T-cell (primary cell): ENCODE measurements at regions not wholly inside any gene's neighbourhood (a gene's known extent, or its start where the extent isn't known, plus 50 kb on each side); places are given as distances from the start of the nearest gene placed in this dataset.

Source experiments
- ATAC-seq, 4 experiments: fragments of 200-7000 bp in 3 of 4; fragments of 150-1000 bp in 1 of 4; cut with Tn5 transposase; replicated peaks in 1 of 4; 1 replicate in 3 of 4; 2 replicates in 1 of 4; pipeline ENCODE4 v1.10.0; 2021; ENCODE audit warnings: moderate library complexity in 3 of 4, mild to moderate bottlenecking in 2 of 4, moderate number of reproducible peaks in 1 of 4
- CTCF ChIA-PET, 2 donors: fragments of 300-600 bp; sonication (Branson Sonifier 250); formaldehyde crosslinking; loops; one replicate each; lab custom pipeline; 2022; ENCODE audit warnings: antibody characterized with exemption in 2 of 2; lab: Charles Lee
- POLR2A ChIA-PET, 2 donors: fragments of 300-600 bp; sonication (Branson Sonifier 250); formaldehyde crosslinking; loops; one replicate each; lab custom pipeline; 2022; ENCODE audit warnings: antibody characterized with exemption in 2 of 2; lab: Charles Lee
- DNase-seq, 35 experiments: peaks; one replicate each; pipeline versions ENCODE4 v3.0.0 to v3.0.0-alpha.2; 2013 to 2023
- H3K27ac ChIP-seq: one replicate; pipeline ENCODE4 v1.5.1; 2013; ENCODE audit warnings: low read length
- H3K27me3 ChIP-seq, 2 experiments: replicated peaks in 1 of 2; 1 replicate in 1 of 2; 2 replicates in 1 of 2; pipeline versions ENCODE4 v1.6.1 to v1.7.0; 2013; ENCODE audit warnings: low read length in 1 of 2, mixed read lengths in 1 of 2; ENCODE audit not compliant: control insufficient read depth in 2 of 2, insufficient read depth in 2 of 2; ENCODE audit errors: extremely low read depth in 1 of 2
- H3K36me3 ChIP-seq, 2 donors: 1 replicate in 1 of 2; 2 replicates in 1 of 2; pipeline versions ENCODE4 v1.6.1 to v1.7.0; 2013; ENCODE audit warnings: low read length in 1 of 2; ENCODE audit not compliant: control insufficient read depth in 2 of 2, insufficient read depth in 1 of 2; ENCODE audit errors: extremely low read depth in 1 of 2
- H3K4me1 ChIP-seq, 2 experiments: 1 replicate in 1 of 2; 2 replicates in 1 of 2; pipeline versions ENCODE4 v1.6.1 to v1.7.0; 2013; ENCODE audit warnings: low read length in 2 of 2, mixed read lengths in 1 of 2; ENCODE audit not compliant: insufficient read depth in 2 of 2, control insufficient read depth in 1 of 2; ENCODE audit errors: extremely low read depth in 1 of 2
- H3K4me3 ChIP-seq, 2 donors: 1 replicate in 1 of 2; 2 replicates in 1 of 2; pipeline versions ENCODE4 v1.5.1 to v1.7.0; 2013; ENCODE audit warnings: mild to moderate bottlenecking in 2 of 2, low read length in 1 of 2, moderate library complexity in 1 of 2; ENCODE audit not compliant: control insufficient read depth in 1 of 2; ENCODE audit errors: extremely low read depth in 1 of 2
- H3K9me3 ChIP-seq: 2 replicates; pipeline ENCODE4 v1.7.0; 2013
- H3K27ac Mint-ChIP-seq, 2 donors: one replicate each; pipeline ENCODE4 v1.8.0; 2020 to 2021; ENCODE audit warnings: mild to moderate bottlenecking in 2 of 2, mixed read lengths in 2 of 2
- H3K27me3 Mint-ChIP-seq, 2 donors: one replicate each; pipeline ENCODE4 v1.8.0; 2021 to 2022; ENCODE audit warnings: mixed read lengths in 2 of 2
- H3K36me3 Mint-ChIP-seq: one replicate; pipeline ENCODE4 v1.8.0; 2021; ENCODE audit warnings: mixed read lengths
- H3K4me1 Mint-ChIP-seq, 3 donors: one replicate each; pipeline ENCODE4 v1.8.0; 2020 to 2022; ENCODE audit warnings: mixed read lengths in 3 of 3, mild to moderate bottlenecking in 1 of 3
- H3K4me3 Mint-ChIP-seq, 3 donors: one replicate each; pipeline ENCODE4 v1.8.0; 2020 to 2022; ENCODE audit warnings: mild to moderate bottlenecking in 3 of 3, mixed read lengths in 3 of 3, moderate library complexity in 3 of 3
- H3K9me3 Mint-ChIP-seq, 3 donors: one replicate each; pipeline ENCODE4 v1.8.0; 2020 to 2022; ENCODE audit warnings: mixed read lengths in 3 of 3
- WGBS: methylation state at CpG from one replicate; pipeline ENCODE4 v1.1.5; 2013; ENCODE audit warnings: missing lambda C conversion rate; ENCODE audit not compliant: insufficient coverage; 5-methylcytosine and 5-hydroxymethylcytosine counted together

- no peaks in the 10 kb centered on the region for H3K36me3 Mint-ChIP-seq
- POLR2A ChIA-PET: no interaction called here
- DNase-seq (no peak), ATAC-seq (no peak)
- Histone ChIP-seq H3K27me3 (no peaks in the 10 kb centered on the region), H3K27ac (no peak overlapping the region), H3K36me3 (no peaks in the 10 kb centered on the region), H3K4me3 (no peak overlapping the region), H3K4me1 (no peaks in the 10 kb centered on the region), H3K9me3 (no peaks in the 10 kb centered on the region)
- H3K4me3 Mint-ChIP-seq: no peak overlapping the region
- 60% methylated on average over 2 of the region's 3 CpGs for WGBS
- CTCF ChIA-PET: no interaction called here
- no peaks in the 10 kb centered on the region for H3K9me3 Mint-ChIP-seq
- H3K4me1 Mint-ChIP-seq: no peaks in the 10 kb centered on the region
- H3K27me3 Mint-ChIP-seq: peaks cover 3 to 16% of the 10 kb centered on the region in 2 donors
- H3K27ac Mint-ChIP-seq: no peak overlapping the region
These were observed 88.6 kb upstream of the COL6A5 start for GRCh38 chr3:130256821-130257340.

GRCh38 chr3:130258532-130258952, 86.9 kb upstream of the COL6A5 start:
- DNase-seq (no peak), ATAC-seq (no peak)
- CTCF ChIA-PET: interaction anchor here in 1 of 2 donors (0.6 kb wide), 1 partner anchor 315 kb away, joined by 3 read pairs; no protein-coding TSS in a partner anchor
- H3K27me3 ChIP-seq: no peaks in the 10 kb centered on the region
- no peaks in the 10 kb centered on the region for H3K9me3 ChIP-seq
- Mint-ChIP-seq H3K36me3 (no peaks in the 10 kb centered on the region), H3K9me3 (no peaks in the 10 kb centered on the region), H3K27ac (no peak overlapping the region), H3K4me1 (no peaks in the 10 kb centered on the region), H3K27me3 (peaks cover 3 to 13% of the 10 kb centered on the region in 2 donors), H3K4me3 (no peak overlapping the region)
- H3K36me3 ChIP-seq: no peaks in the 10 kb centered on the region
- H3K4me3 ChIP-seq: no peak overlapping the region
- no peaks in the 10 kb centered on the region for H3K4me1 ChIP-seq
- WGBS: 82% methylated on average over 8 of the region's 9 CpGs
- POLR2A ChIA-PET: no interaction called here
- no peak overlapping the region for H3K27ac ChIP-seq

GRCh38 chr3:130259166-130259874, 86.2 kb upstream of the COL6A5 start:
- Histone ChIP-seq H3K4me1 (no peaks in the 10 kb centered on the region), H3K4me3 (no peak overlapping the region), H3K9me3 (no peaks in the 10 kb centered on the region), H3K27ac (no peak overlapping the region), H3K36me3 (no peaks in the 10 kb centered on the region), H3K27me3 (no peaks in the 10 kb centered on the region)
- Mint-ChIP-seq H3K36me3 (no peaks in the 10 kb centered on the region), H3K4me3 (no peak overlapping the region), H3K27ac (no peak overlapping the region), H3K27me3 (peaks cover 3 to 13% of the 10 kb centered on the region in 2 donors), H3K9me3 (no peaks in the 10 kb centered on the region), H3K4me1 (no peaks in the 10 kb centered on the region)
- no CpG with 5 or more reads among the region's 2 CpGs for WGBS
- CTCF ChIA-PET: interaction anchor here in 1 of 2 donors (0.6 kb wide), 1 partner anchor 316 kb away, joined by 3 read pairs; no protein-coding TSS in a partner anchor
- ATAC-seq: no peak
- POLR2A ChIA-PET: no interaction called here
- no peak for DNase-seq

GRCh38 chr3:130260918-130261317, 84.6 kb upstream of the COL6A5 start:
- Histone ChIP-seq H3K4me1 (no peaks in the 10 kb centered on the region), H3K36me3 (no peaks in the 10 kb centered on the region), H3K9me3 (no peaks in the 10 kb centered on the region), H3K27me3 (no peaks in the 10 kb centered on the region), H3K4me3 (no peak overlapping the region), H3K27ac (no peak overlapping the region)
- Mint-ChIP-seq H3K9me3 (no peaks in the 10 kb centered on the region), H3K36me3 (no peaks in the 10 kb centered on the region), H3K27ac (no peak overlapping the region), H3K27me3 (peaks cover 3 to 13% of the 10 kb centered on the region in 2 donors), H3K4me1 (no peaks in the 10 kb centered on the region), H3K4me3 (no peak overlapping the region)
- ATAC-seq (no peak), DNase-seq (no peak)
- POLR2A ChIA-PET: no interaction called here
- 90% methylated on average over 2 of the region's 5 CpGs for WGBS
- CTCF ChIA-PET: no interaction called here

- no peak for DNase-seq
- Histone ChIP-seq H3K4me3 (no peak overlapping the region), H3K4me1 (no peaks in the 10 kb centered on the region), H3K9me3 (no peaks in the 10 kb centered on the region), H3K36me3 (no peaks in the 10 kb centered on the region), H3K27ac (no peak overlapping the region), H3K27me3 (no peaks in the 10 kb centered on the region)
- no peaks in the 10 kb centered on the region for H3K36me3 Mint-ChIP-seq
- peaks cover 0 to under 1% of the 10 kb centered on the region in 2 donors for H3K27me3 Mint-ChIP-seq
- WGBS: 97% methylated on average over 20 of the region's 25 CpGs
- H3K4me1 Mint-ChIP-seq: no peaks in the 10 kb centered on the region
- no peaks in the 10 kb centered on the region for H3K9me3 Mint-ChIP-seq
- ATAC-seq: no peak
- no peak overlapping the region for H3K27ac Mint-ChIP-seq
- CTCF ChIA-PET: no interaction called here
- POLR2A ChIA-PET: no interaction called here
- H3K4me3 Mint-ChIP-seq: no peak overlapping the region
These were observed 81.8 kb upstream of the COL6A5 start for GRCh38 chr3:130263708-130264107.

- Mint-ChIP-seq H3K36me3 (no peaks in the 10 kb centered on the region), H3K9me3 (no peaks in the 10 kb centered on the region), H3K4me3 (no peak overlapping the region), H3K27me3 (peaks cover 9 to 21% of the 10 kb centered on the region in 2 donors), H3K27ac (no peak overlapping the region), H3K4me1 (no peaks in the 10 kb centered on the region)
- peaks cover 0 to 2% of the 10 kb centered on the region in 2 experiments for H3K27me3 ChIP-seq
- ChIA-PET POLR2A (no interaction called here), CTCF (no interaction called here)
- DNase-seq (no peak), ATAC-seq (no peak)
- H3K9me3 ChIP-seq: no peaks in the 10 kb centered on the region
- no peaks in the 10 kb centered on the region for H3K4me1 ChIP-seq
- no peak overlapping the region for H3K27ac ChIP-seq
- no peaks in the 10 kb centered on the region for H3K36me3 ChIP-seq
- no peak overlapping the region for H3K4me3 ChIP-seq
These were observed 78.7 kb upstream of the COL6A5 start for GRCh38 chr3:130266817-130267216.
